Naive B cell (primary cell): ENCODE measurements at regions not wholly inside any gene's neighbourhood (a gene's known extent, or its start where the extent isn't known, plus 50 kb on each side); places are given as distances from the start of the nearest gene placed in this dataset.

Source experiments
- ATAC-seq, 2 donors: fragments of 150-1000 bp; cut with Tn5 transposase; 2 replicates each; pipeline ENCODE4 v1.10.0; 2021; ENCODE audit warnings: low read depth in 2 of 2, mild to moderate bottlenecking in 2 of 2, moderate library complexity in 2 of 2
- DNase-seq: peaks from one replicate; pipeline ENCODE4 v3.0.0; 2022
- H3K27ac Mint-ChIP-seq, 6 donors: one replicate each; pipeline ENCODE4 v1.8.0; 2020 to 2022; ENCODE audit warnings: mild to moderate bottlenecking in 6 of 6, mixed read lengths in 6 of 6, moderate library complexity in 5 of 6, inconsistent platforms in 2 of 6
- H3K27me3 Mint-ChIP-seq, 3 donors: one replicate each; pipeline ENCODE4 v1.8.0; 2021 to 2022; ENCODE audit warnings: mixed read lengths in 3 of 3, mild to moderate bottlenecking in 1 of 3
- H3K36me3 Mint-ChIP-seq, 2 donors: one replicate each; pipeline ENCODE4 v1.8.0; 2020 to 2022; ENCODE audit warnings: mixed read lengths in 2 of 2, inconsistent platforms in 1 of 2, mild to moderate bottlenecking in 1 of 2
- H3K4me1 Mint-ChIP-seq, 3 donors: one replicate each; pipeline ENCODE4 v1.8.0; 2020 to 2022; ENCODE audit warnings: mixed read lengths in 3 of 3, inconsistent platforms in 1 of 3, mild to moderate bottlenecking in 1 of 3, moderate library complexity in 1 of 3
- H3K4me3 Mint-ChIP-seq, 8 donors: one replicate each; pipeline ENCODE4 v1.8.0; 2020 to 2022; ENCODE audit warnings: mild to moderate bottlenecking in 8 of 8, mixed read lengths in 8 of 8, moderate library complexity in 8 of 8, inconsistent platforms in 2 of 8
- H3K9me3 Mint-ChIP-seq, 7 donors: one replicate each; pipeline ENCODE4 v1.8.0; 2020 to 2022; ENCODE audit warnings: mixed read lengths in 7 of 7, mild to moderate bottlenecking in 5 of 7, inconsistent platforms in 2 of 7, moderate library complexity in 1 of 7

DNA sequence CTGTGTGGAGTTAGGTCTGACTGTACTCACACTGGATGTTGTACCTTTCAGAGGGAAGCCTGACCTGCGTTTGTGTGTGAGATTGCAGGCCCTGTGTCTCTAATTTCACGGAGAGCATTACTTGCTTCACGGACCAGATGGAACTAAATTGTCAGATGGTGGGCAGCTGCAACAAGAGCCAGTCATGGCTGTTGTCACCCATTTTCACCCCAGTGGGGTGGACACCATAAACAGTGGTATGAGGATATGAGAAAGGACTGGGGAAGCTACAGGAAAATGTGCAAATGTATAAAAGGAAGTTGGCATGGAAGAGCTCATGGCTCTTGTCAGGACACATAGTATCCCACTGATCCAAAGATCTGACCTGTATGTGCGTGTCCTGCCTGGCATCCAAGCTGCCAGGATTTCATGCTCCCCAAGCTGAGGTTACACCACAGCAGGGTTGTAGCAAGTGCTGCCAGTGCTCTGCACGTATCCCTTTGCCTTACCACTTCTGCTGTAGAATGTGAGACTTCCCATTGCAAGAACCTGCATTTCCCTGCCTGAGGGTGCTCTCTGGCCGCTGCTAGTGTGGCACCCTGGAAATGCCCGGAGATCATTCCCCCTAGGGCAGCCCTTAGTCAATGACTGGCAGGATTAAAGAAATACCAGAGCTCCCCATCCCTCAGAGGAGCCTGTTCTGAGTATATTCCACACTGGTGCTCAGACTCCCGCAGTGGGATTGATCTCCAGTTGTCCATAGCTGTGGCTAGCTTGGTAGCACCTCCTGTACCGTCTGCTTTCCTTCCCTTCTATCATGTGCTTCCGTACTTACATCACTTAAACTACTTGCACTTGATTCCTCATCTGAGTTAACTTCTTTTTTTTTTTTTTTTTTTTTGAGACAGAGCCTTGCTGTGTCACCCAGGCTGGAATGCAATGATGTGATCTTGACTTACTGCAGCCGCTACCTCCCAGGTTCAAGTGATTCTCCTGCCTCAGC is 70.4 kb upstream of the TANC2 start:
- Mint-ChIP-seq H3K4me1 (peaks cover 0 to 3% (median 0%) of the 10 kb centered on the region in 3 donors), H3K9me3 (no peaks in the 10 kb centered on the region), H3K27ac (peak overlapping the region in 2 of 6 donors; percentile 35 to 70), H3K36me3 (no peaks in the 10 kb centered on the region), H3K27me3 (peaks cover 3 to 13% (median 8%) of the 10 kb centered on the region in 3 donors), H3K4me3 (no peak overlapping the region)
- no peak for DNase-seq
- no peak for ATAC-seq

DNA sequence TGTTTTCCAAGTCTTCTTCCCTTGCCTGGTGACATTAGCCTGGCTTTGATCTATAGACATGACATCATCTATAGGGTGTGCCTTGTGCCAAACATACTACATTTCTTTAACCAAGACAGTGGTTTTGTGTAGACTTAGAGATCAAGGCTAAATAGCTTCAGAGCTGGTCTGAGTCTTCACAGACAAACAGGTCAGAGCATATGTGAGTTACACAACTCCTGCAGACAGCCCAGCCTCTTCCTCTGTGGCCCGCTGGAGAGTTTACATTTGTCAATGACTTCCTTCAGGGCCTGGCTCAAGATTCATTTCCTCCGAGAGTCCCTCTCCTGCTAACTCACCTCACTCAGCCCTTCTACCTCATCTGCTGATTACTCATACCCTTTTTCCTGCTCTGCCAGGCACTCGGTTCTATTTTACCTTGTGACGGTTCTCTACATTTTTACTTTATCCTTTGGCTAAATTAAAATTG is 73.1 kb upstream of the TANC2 start:
- peaks cover 0 to 8% (median 8%) of the 10 kb centered on the region in 3 donors for H3K27me3 Mint-ChIP-seq
- H3K36me3 Mint-ChIP-seq = peaks cover 0 to 2% of the 10 kb centered on the region in 2 donors
- ATAC-seq (no peak), DNase-seq (no peak)
- H3K4me3 Mint-ChIP-seq = no peak overlapping the region
- peaks cover 0 to 10% (median 3%) of the 10 kb centered on the region in 7 donors for H3K9me3 Mint-ChIP-seq
- peaks cover 0 to 3% (median 0%) of the 10 kb centered on the region in 3 donors for H3K4me1 Mint-ChIP-seq
- H3K27ac Mint-ChIP-seq = peak overlapping the region in 1 of 6 donors; percentile 66

DNA sequence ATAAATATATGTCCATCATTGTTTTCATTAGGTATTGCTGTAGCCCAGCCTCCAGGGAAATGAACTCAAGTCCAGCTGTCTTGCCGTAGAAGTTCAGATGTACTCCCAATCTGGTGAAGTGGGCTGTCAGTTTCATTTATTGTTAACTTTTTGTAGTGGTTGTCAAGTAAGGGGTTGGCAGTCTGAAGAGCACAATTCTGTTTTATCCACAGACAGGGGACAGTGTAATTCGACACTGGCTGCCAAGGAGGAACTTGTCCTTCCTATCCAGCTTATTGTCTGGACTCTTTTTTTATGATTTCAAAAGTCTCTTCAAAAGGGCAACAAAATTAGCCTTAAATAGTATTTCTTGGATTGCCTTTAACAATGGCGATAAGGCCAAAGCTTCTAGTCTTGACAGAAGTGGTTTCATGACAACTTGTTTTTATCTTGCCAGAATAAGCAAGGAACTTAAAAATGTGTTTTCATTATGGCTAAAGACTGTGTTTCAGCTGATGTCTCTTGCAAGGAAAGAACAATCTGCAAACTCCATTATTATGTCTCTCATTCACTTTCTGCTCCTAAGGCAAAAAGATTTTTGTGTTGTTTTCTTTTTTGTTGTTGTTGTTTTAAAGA is 73.9 kb upstream of the TANC2 start:
- Mint-ChIP-seq H3K36me3 (peaks cover 0 to 7% of the 10 kb centered on the region in 2 donors), H3K4me1 (peaks cover 0 to 3% (median 0%) of the 10 kb centered on the region in 3 donors), H3K9me3 (peaks cover 2 to 12% (median 4%) of the 10 kb centered on the region in 7 donors), H3K4me3 (no peak overlapping the region), H3K27me3 (peaks cover 0 to 7% (median 5%) of the 10 kb centered on the region in 3 donors), H3K27ac (no peak overlapping the region)
- DNase-seq (no peak), ATAC-seq (no peak)

DNA sequence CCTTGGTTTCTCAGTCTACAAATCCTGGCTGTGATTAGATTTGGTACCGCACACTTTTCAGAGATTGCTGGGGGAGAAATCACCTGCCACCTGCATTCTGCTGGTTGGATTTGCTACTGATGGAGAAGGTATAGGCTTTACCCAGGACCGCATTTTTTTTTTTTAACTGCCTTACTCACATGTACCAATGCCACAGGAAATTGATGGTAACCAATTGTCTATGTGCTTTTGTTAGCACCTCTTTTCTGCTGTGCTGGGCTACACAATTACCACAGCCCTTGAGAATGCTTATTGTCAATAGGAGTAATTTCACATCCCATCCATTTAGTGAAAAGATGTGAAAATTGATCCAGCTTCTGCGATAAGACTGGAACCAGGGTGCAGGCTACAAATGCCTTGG is 74.4 kb upstream of the TANC2 start:
- peaks cover 0 to 3% (median 0%) of the 10 kb centered on the region in 3 donors for H3K4me1 Mint-ChIP-seq
- no peak overlapping the region for H3K27ac Mint-ChIP-seq
- H3K9me3 Mint-ChIP-seq = peaks cover 2 to 12% (median 4%) of the 10 kb centered on the region in 7 donors
- no peak for DNase-seq
- no peak overlapping the region for H3K4me3 Mint-ChIP-seq
- peaks cover 0 to 7% of the 10 kb centered on the region in 2 donors for H3K36me3 Mint-ChIP-seq
- peaks cover 0 to 1% (median 0%) of the 10 kb centered on the region in 3 donors for H3K27me3 Mint-ChIP-seq
- ATAC-seq = no peak

DNA sequence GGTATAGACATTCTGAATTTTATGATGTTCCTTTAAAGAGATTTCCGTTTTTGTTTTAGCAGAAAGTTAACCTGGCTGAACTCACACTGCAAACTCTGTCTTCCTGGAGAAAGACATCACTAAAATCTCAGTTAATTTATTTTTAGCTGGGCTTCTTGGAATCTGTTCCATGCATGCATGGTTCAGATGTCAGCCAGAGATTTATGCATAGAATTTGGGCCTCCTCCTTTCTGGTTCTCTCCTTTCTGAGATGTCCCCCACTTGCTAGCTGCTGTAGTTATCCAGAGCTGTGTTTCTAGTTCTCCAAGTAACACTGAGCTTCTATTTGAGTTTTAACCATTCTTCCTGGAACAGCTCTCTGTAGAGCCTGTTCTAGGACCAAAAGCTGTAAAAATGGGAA is 77.3 kb upstream of the TANC2 start:
- peaks cover 0 to 5% (median 0%) of the 10 kb centered on the region in 3 donors for H3K27me3 Mint-ChIP-seq
- ATAC-seq = no peak
- H3K4me3 Mint-ChIP-seq = no peak overlapping the region
- peaks cover 0 to 7% of the 10 kb centered on the region in 2 donors for H3K36me3 Mint-ChIP-seq
- H3K9me3 Mint-ChIP-seq = peaks cover 4 to 12% (median 4%) of the 10 kb centered on the region in 7 donors
- H3K27ac Mint-ChIP-seq = no peak overlapping the region
- peaks cover 0 to 3% (median 0%) of the 10 kb centered on the region in 3 donors for H3K4me1 Mint-ChIP-seq
- no peak for DNase-seq

DNA sequence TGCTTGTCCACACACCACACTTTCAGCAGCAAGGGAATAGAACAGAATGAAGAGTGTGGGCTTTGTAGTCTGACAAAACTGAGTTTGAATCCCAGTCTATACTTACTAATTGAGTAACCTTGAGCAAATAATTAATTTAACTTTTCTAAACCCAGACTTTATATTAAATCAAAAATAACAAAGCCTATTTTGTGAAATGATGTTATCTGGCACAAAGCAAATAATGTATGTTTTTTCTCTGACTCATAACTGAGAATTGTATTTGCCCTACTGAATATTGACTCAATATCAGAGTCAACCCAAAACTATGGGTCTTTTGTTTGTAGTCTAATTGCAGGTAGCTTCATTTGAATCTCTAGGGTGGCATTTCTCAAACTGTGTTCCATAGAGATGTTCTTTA is 77.9 kb upstream of the TANC2 start:
- no peak for ATAC-seq
- Mint-ChIP-seq H3K4me1 (peaks cover 0 to 3% (median 0%) of the 10 kb centered on the region in 3 donors), H3K27me3 (peaks cover 0 to 6% (median 6%) of the 10 kb centered on the region in 3 donors), H3K27ac (no peak overlapping the region), H3K4me3 (no peak overlapping the region), H3K36me3 (peaks cover 0 to 7% of the 10 kb centered on the region in 2 donors), H3K9me3 (peaks cover 4 to 12% (median 4%) of the 10 kb centered on the region in 7 donors)
- no peak for DNase-seq

DNA sequence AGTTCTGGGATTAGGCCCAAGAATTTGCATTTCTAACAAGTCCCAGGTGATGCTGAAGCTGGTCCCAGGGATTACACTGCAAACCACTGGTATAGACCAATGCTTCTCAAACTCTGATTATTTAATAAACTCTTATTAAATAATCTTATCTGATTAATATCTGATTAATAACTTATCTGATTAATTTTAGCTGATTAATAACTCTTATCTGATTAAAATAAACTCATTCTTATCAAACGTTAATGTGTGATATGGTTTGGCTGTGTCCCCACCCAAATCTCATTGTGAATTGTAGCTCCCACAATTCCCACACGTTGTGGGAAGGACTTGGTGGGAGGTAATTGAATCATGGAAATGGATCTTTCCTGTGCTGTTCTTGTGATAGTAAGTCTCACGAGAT is 78.6 kb upstream of the TANC2 start:
- peaks cover 4 to 12% (median 4%) of the 10 kb centered on the region in 7 donors for H3K9me3 Mint-ChIP-seq
- H3K4me3 Mint-ChIP-seq = no peak overlapping the region
- ATAC-seq (no peak), DNase-seq (no peak)
- peaks cover 0 to 7% of the 10 kb centered on the region in 2 donors for H3K36me3 Mint-ChIP-seq
- H3K27me3 Mint-ChIP-seq = peaks cover 0 to 10% (median 9%) of the 10 kb centered on the region in 3 donors
- no peak overlapping the region for H3K27ac Mint-ChIP-seq
- peaks cover 0 to under 1% (median 0%) of the 10 kb centered on the region in 3 donors for H3K4me1 Mint-ChIP-seq

DNA sequence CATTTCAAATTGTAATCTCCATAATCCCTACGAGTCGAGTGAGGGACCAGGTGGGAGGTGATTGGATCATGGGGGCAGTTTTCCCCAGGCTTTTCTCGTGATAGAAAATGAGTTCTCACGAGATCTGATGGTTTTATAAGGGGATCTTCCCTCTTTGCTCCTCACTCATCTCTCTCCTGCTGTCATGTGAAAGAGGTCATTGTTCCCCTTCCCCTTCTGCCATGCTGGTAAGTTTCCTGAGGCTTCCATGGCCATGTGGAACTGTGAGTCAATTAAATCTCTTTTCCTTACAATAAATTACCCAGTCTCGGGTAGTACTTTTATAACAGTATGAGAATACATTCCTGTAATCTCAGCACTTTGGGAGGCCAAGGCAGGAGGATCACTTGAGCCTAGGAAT is 76.7 kb upstream of the MARCHF10 start:
- Mint-ChIP-seq H3K36me3 (peaks cover 0 to 7% of the 10 kb centered on the region in 2 donors), H3K9me3 (peaks cover 4 to 12% (median 4%) of the 10 kb centered on the region in 7 donors), H3K27ac (no peak overlapping the region), H3K4me1 (peaks cover 0 to 4% (median 0%) of the 10 kb centered on the region in 3 donors), H3K4me3 (no peak overlapping the region), H3K27me3 (peaks cover 0 to 20% (median 9%) of the 10 kb centered on the region in 3 donors)
- no peak for DNase-seq
- ATAC-seq = no peak

DNA sequence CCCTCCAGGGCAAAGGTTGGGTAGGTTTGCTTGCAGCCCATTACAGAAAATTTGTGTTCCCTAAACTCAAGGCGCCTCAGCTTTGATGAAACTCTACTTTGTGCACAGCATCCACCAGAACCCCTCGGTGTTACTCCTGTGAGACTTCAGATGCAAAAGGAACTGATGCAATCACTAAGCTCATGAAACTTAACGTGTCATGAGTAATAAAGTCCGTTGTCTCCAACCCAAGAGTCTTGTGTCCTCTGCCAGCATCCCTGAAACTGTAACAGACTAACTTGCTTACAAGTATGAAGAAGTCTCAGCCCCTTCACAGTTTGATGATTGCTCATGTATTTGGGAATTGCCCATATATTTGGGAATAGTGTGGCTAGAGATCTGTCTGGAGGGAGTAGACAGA is 74.8 kb upstream of the MARCHF10 start:
- Mint-ChIP-seq H3K9me3 (peaks cover 0 to 4% (median 2%) of the 10 kb centered on the region in 7 donors), H3K27ac (no peak overlapping the region)
- no peak for DNase-seq

DNA sequence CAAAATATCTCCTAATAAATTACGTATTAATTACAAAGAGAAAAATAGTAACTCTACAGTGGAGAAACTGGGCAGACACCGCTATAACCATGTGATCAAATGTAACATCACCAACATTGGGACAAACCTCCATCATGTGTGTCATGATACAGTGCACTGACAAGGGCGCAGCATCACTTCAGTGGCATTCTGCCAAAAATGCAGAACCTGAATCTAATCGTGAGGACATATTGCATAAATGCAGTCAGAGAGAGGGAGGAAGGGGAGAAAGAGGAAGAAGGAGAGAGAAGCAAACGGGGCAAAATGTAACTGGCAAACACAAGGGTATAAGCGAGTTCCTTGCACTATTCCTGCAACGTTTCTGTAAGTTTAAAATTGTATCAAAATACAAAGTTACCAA is 74.2 kb upstream of the MARCHF10 start:
- no peak for DNase-seq
- peak in 1 of 2 donors; percentile 18 for ATAC-seq

More for the DNA sequence above, 74.8 kb upstream of the MARCHF10 start:
- Mint-ChIP-seq H3K4me3 (no peak overlapping the region), H3K36me3 (peaks cover 0 to 5% of the 10 kb centered on the region in 2 donors), H3K27me3 (peaks cover 0 to 20% (median 9%) of the 10 kb centered on the region in 3 donors), H3K4me1 (peaks cover 0 to 4% (median 0%) of the 10 kb centered on the region in 3 donors)
- ATAC-seq = no peak

DNA sequence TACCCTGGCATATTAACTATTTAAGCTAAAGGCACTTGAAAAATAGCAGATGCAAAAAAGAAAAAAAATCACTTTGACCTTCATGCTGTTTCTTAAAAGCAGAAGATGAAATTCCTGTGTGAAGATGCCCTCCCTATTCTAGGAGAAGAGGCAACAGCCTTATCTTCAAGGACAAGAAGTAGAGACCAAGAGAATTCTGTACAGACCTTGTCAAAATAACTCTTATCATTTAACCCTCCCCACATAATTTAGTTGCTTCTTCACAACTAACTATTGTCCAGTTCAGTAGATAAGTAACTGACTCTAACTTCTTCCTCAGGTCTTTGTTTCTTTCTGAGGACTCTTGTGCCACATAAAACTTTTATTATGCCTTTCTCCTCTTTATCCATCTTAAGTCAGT is 72.0 kb upstream of the MARCHF10 start:
- no peak overlapping the region for H3K4me3 Mint-ChIP-seq
- no peak for ATAC-seq
- H3K27ac Mint-ChIP-seq = no peak overlapping the region
- peaks cover 0 to 4% (median 0%) of the 10 kb centered on the region in 3 donors for H3K4me1 Mint-ChIP-seq
- H3K27me3 Mint-ChIP-seq = peaks cover 3 to 33% (median 9%) of the 10 kb centered on the region in 3 donors
- no peak for DNase-seq
- H3K9me3 Mint-ChIP-seq = peaks cover 0 to 1% (median 0%) of the 10 kb centered on the region in 7 donors
- no peaks in the 10 kb centered on the region for H3K36me3 Mint-ChIP-seq

More for the DNA sequence above, 74.2 kb upstream of the MARCHF10 start:
- H3K27ac Mint-ChIP-seq = no peak overlapping the region
- peaks cover 0 to 2% (median 0%) of the 10 kb centered on the region in 7 donors for H3K9me3 Mint-ChIP-seq
- H3K27me3 Mint-ChIP-seq = peaks cover 0 to 20% (median 9%) of the 10 kb centered on the region in 3 donors
- H3K36me3 Mint-ChIP-seq = no peaks in the 10 kb centered on the region
- H3K4me1 Mint-ChIP-seq = peaks cover 0 to 4% (median 0%) of the 10 kb centered on the region in 3 donors
- H3K4me3 Mint-ChIP-seq = peak overlapping the region in 1 of 8 donors; percentile 38

DNA sequence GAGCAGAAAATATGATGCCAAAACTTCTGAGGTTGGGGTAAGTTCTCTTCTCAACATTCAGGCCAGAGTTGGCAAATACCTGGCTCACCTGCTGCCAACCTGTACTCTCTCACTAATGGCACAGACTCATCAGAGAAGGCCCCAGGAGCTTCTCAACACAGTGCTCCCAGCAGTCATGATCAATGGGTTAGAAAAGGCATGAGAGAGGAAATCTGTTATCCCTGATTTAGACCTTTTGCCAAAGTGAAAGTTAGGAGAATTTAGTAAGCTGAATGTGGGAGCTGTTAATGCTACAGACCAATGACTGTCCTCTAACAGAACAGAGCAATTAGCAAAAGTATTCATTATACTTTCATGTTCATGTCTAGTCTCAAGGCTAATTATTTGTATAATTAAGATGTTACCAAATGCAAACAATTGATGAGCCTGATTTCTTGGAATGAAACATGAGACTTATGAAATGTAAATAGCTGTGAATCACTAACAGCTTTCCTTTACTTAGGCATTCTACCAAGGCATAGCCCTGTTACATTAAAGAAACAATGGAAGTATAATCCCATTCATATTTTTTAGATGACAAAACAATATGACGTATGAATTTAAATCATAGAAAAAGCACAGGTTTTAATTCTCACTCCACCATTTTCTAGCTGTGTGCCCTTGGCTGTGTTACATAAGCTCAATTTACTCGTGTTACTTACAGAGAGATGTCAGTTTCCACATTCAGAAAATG is 68.7 kb upstream of the MARCHF10 start:
- Mint-ChIP-seq H3K4me3 (no peak overlapping the region), H3K36me3 (no peaks in the 10 kb centered on the region), H3K4me1 (no peaks in the 10 kb centered on the region), H3K27me3 (peaks cover 0 to 35% (median 11%) of the 10 kb centered on the region in 3 donors), H3K27ac (no peak overlapping the region), H3K9me3 (no peaks in the 10 kb centered on the region)
- DNase-seq (no peak), ATAC-seq (no peak)

DNA sequence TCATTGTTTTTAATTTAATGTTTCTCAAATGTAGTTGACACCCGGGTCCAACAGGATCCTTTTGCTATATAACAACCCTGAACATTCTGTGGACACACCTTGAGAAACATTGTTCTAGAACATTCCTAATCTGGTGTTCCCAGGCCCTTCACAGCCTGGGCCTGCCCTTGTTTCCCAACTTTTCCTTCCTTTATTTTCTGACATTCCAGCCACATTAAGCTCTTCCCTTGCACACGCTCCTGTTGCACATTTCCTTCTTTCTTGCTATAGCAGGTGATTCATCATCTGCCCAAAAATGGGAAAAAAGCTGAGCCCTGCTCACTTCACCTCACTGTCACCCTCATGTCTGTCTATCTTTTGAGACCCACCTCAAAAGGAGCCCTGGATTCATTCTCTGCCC is 67.9 kb upstream of the MARCHF10 start:
- no peaks in the 10 kb centered on the region for H3K36me3 Mint-ChIP-seq
- H3K27me3 Mint-ChIP-seq = peaks cover 0 to 30% (median 11%) of the 10 kb centered on the region in 3 donors
- H3K27ac Mint-ChIP-seq = no peak overlapping the region
- H3K4me1 Mint-ChIP-seq = no peaks in the 10 kb centered on the region
- DNase-seq = no peak
- ATAC-seq = no peak
- H3K9me3 Mint-ChIP-seq = no peaks in the 10 kb centered on the region
- H3K4me3 Mint-ChIP-seq = no peak overlapping the region
